ENCODE measurements at regions not wholly inside any gene's neighbourhood (a gene's known extent, or its start where the extent isn't known, plus 50 kb on each side); places are given as distances from the start of the nearest gene placed in this dataset.
A peak's percentile ranks its signal among the peaks of the same experiment; 100 is the strongest.

GRCh38 chr15:62573876-62574275, 408.8 kb upstream of the C2CD4B start:
- Histone ChIP-seq H3K4ac (ENCODE audit: low read length) (no peak overlapping the region), H3K4me3 (ENCODE audit: low read length in 2 of 2) (no peak overlapping the region), H3K9me3 (replicated peaks in 1 of 2; ENCODE audit: control insufficient read depth in 2 of 2, insufficient read depth in 1 of 2, low read depth in 1 of 2, low read length in 2 of 2) (no peaks in the 10 kb centered on the region), H3K36me3 (replicated peaks in 1 of 2; ENCODE audit: control insufficient read depth in 2 of 2, insufficient read depth in 2 of 2, low read length in 2 of 2) (no peaks in the 10 kb centered on the region), H3K27ac (replicated peaks; ENCODE audit: low read length) (no peak overlapping the region), H4K8ac (ENCODE audit: low read depth, low read length) (no peak overlapping the region), H4K91ac (ENCODE audit: low read depth, low read length, poor library complexity) (no peak overlapping the region), H3K14ac (ENCODE audit: low read length) (no peak overlapping the region), H3K4me1 (ENCODE audit: control insufficient read depth in 2 of 2, insufficient read depth in 1 of 2, low read depth in 1 of 2, low read length in 2 of 2) (peaks cover 0 to 6% of the 10 kb centered on the region in 2 donors), H2BK5ac (ENCODE audit: low read length) (no peak overlapping the region), H3K4me2 (ENCODE audit: insufficient read depth, low read length, poor library complexity, severe bottlenecking) (no peak overlapping the region), H2AFZ (ENCODE audit: low read length) (no peak overlapping the region), H2BK12ac (ENCODE audit: low read length) (no peak overlapping the region), H3K9ac (ENCODE audit: low read depth, low read length, poor library complexity) (no peak overlapping the region), H3K27me3 (ENCODE audit: control insufficient read depth in 3 of 3, insufficient read depth in 3 of 3, low read depth in 1 of 3, low read length in 3 of 3) (no peaks in the 10 kb centered on the region), H2AK5ac (ENCODE audit: low read depth, low read length) (no peak overlapping the region), H3K23ac (ENCODE audit: low read depth, low read length, poor library complexity) (no peak overlapping the region), H3K79me1 (ENCODE audit: low read depth, low read length) (no peaks in the 10 kb centered on the region), H2BK15ac (ENCODE audit: low read length) (no peak overlapping the region), H3K18ac (ENCODE audit: low read length) (no peak overlapping the region), H2BK120ac (ENCODE audit: low read depth, low read length) (no peak overlapping the region)
- DNase-seq (ENCODE audit: low spot score): no peak
- no CpG with 5 or more reads among the region's 3 CpGs for WGBS, 2 donors (ENCODE audit: extremely low coverage in 2 of 2, insufficient read length in 2 of 2, insufficient replicate concordance in 1 of 2)

GRCh38 chr15:62578546-62578945, 413.5 kb upstream of the C2CD4B start:
- Histone ChIP-seq H2AK5ac (ENCODE audit: low read depth, low read length) (no peak overlapping the region), H3K27ac (replicated peaks; ENCODE audit: low read length) (no peak overlapping the region), H2BK12ac (ENCODE audit: low read length) (no peak overlapping the region), H2BK120ac (ENCODE audit: low read depth, low read length) (no peak overlapping the region), H3K4me3 (ENCODE audit: low read length in 2 of 2) (no peak overlapping the region), H3K18ac (ENCODE audit: low read length) (peak overlapping the region; percentile 11), H3K4me2 (ENCODE audit: insufficient read depth, low read length, poor library complexity, severe bottlenecking) (no peak overlapping the region), H3K14ac (ENCODE audit: low read length) (no peak overlapping the region), H2BK15ac (ENCODE audit: low read length) (no peak overlapping the region), H2AFZ (ENCODE audit: low read length) (no peak overlapping the region), H3K9ac (ENCODE audit: low read depth, low read length, poor library complexity) (no peak overlapping the region), H3K36me3 (replicated peaks in 1 of 2; ENCODE audit: control insufficient read depth in 2 of 2, insufficient read depth in 2 of 2, low read length in 2 of 2) (no peaks in the 10 kb centered on the region), H3K4ac (ENCODE audit: low read length) (no peak overlapping the region), H4K91ac (ENCODE audit: low read depth, low read length, poor library complexity) (no peak overlapping the region), H4K8ac (ENCODE audit: low read depth, low read length) (no peak overlapping the region), H3K4me1 (ENCODE audit: control insufficient read depth in 2 of 2, insufficient read depth in 1 of 2, low read depth in 1 of 2, low read length in 2 of 2) (peaks cover 0 to 3% of the 10 kb centered on the region in 2 donors), H3K79me1 (ENCODE audit: low read depth, low read length) (no peaks in the 10 kb centered on the region), H3K27me3 (ENCODE audit: control insufficient read depth in 3 of 3, insufficient read depth in 3 of 3, low read depth in 1 of 3, low read length in 3 of 3) (no peaks in the 10 kb centered on the region), H3K9me3 (replicated peaks in 1 of 2; ENCODE audit: control insufficient read depth in 2 of 2, insufficient read depth in 1 of 2, low read depth in 1 of 2, low read length in 2 of 2) (no peaks in the 10 kb centered on the region), H3K23ac (ENCODE audit: low read depth, low read length, poor library complexity) (peak overlapping the region; percentile 45), H2BK5ac (ENCODE audit: low read length) (no peak overlapping the region)
- DNase-seq (ENCODE audit: low spot score): no peak
- no CpG with 5 or more reads among the region's 6 CpGs for WGBS, 2 donors (ENCODE audit: extremely low coverage in 2 of 2, insufficient read length in 2 of 2, insufficient replicate concordance in 1 of 2)

DNA sequence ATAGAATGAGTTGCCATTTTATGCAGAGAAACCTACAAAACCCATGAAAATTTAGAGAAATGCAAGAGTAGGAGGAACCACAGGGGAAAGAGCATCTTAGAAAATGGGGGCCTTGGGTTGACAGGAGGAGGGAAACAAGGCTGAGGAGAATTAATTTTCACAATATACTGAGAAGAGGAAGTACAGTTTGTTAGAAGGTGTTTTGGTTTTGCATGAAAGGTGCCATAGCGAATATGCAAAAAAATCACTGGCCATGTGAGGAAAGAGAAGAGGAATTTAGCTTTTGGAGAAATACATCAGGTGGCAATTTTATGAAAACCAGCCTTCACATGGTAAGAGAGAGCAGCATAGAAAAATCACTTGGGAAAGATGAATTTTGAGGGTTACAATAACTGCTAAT, 413.9 kb upstream of the C2CD4B start:
- peaks cover 3% of the 10 kb centered on the region in 2 donors for H3K4me1 ChIP-seq (ENCODE audit: control insufficient read depth in 2 of 2, insufficient read depth in 1 of 2, low read depth in 1 of 2, low read length in 2 of 2)
- H3K4me2 ChIP-seq (ENCODE audit: insufficient read depth, low read length, poor library complexity, severe bottlenecking): no peak overlapping the region
- no peak overlapping the region for H3K27ac ChIP-seq (replicated peaks; ENCODE audit: low read length)
- no peak overlapping the region for H2AFZ ChIP-seq (ENCODE audit: low read length)
- H3K79me1 ChIP-seq (ENCODE audit: low read depth, low read length): no peaks in the 10 kb centered on the region
- no peak overlapping the region for H3K4ac ChIP-seq (ENCODE audit: low read length)
- H4K8ac ChIP-seq (ENCODE audit: low read depth, low read length): no peak overlapping the region
- no CpG with 5 or more reads among the region's 1 CpG for WGBS, 2 donors (ENCODE audit: extremely low coverage in 2 of 2, insufficient read length in 2 of 2, insufficient replicate concordance in 1 of 2)
- no peaks in the 10 kb centered on the region for H3K27me3 ChIP-seq (ENCODE audit: control insufficient read depth in 3 of 3, insufficient read depth in 3 of 3, low read depth in 1 of 3, low read length in 3 of 3)
- no peak overlapping the region for H3K14ac ChIP-seq (ENCODE audit: low read length)
- no peak overlapping the region for H2AK5ac ChIP-seq (ENCODE audit: low read depth, low read length)
- H2BK5ac ChIP-seq (ENCODE audit: low read length): no peak overlapping the region
- no peak overlapping the region for H3K23ac ChIP-seq (ENCODE audit: low read depth, low read length, poor library complexity)
- no peak for DNase-seq (ENCODE audit: low spot score)
- no peak overlapping the region for H2BK120ac ChIP-seq (ENCODE audit: low read depth, low read length)
- H3K18ac ChIP-seq (ENCODE audit: low read length): no peak overlapping the region
- H3K9ac ChIP-seq (ENCODE audit: low read depth, low read length, poor library complexity): no peak overlapping the region
- no peak overlapping the region for H2BK15ac ChIP-seq (ENCODE audit: low read length)
- no peak overlapping the region for H3K4me3 ChIP-seq (ENCODE audit: low read length in 2 of 2)
- H3K9me3 ChIP-seq (replicated peaks in 1 of 2; ENCODE audit: control insufficient read depth in 2 of 2, insufficient read depth in 1 of 2, low read depth in 1 of 2, low read length in 2 of 2): no peaks in the 10 kb centered on the region
- H4K91ac ChIP-seq (ENCODE audit: low read depth, low read length, poor library complexity): no peak overlapping the region
- no peaks in the 10 kb centered on the region for H3K36me3 ChIP-seq (replicated peaks in 1 of 2; ENCODE audit: control insufficient read depth in 2 of 2, insufficient read depth in 2 of 2, low read length in 2 of 2)
- H2BK12ac ChIP-seq (ENCODE audit: low read length): no peak overlapping the region

DNA sequence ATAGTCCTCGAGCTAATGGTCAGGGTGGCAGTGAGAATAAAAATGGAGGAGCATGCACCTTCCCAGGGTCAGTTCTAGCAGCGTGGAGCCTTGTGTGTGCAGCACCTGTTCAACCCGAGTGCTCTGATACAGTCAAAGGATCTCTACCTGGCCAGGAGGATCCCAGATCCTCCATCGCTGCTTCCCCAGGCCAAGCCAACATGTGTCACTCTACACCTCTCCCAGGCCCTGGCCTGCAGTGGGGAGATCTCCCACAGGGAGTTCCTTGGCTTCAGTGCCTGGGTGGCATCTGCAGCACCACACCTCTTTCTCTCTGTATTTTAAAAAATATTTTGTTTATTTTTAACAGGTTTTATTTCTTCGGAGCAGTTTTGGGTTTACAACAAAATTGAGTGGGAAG, 414.8 kb upstream of the C2CD4B start:
- Histone ChIP-seq H3K9me3 (replicated peaks in 1 of 2; ENCODE audit: control insufficient read depth in 2 of 2, insufficient read depth in 1 of 2, low read depth in 1 of 2, low read length in 2 of 2) (no peaks in the 10 kb centered on the region), H2BK120ac (ENCODE audit: low read depth, low read length) (no peak overlapping the region), H3K9ac (ENCODE audit: low read depth, low read length, poor library complexity) (no peak overlapping the region), H3K79me1 (ENCODE audit: low read depth, low read length) (no peaks in the 10 kb centered on the region), H3K18ac (ENCODE audit: low read length) (no peak overlapping the region), H4K8ac (ENCODE audit: low read depth, low read length) (no peak overlapping the region), H3K27ac (replicated peaks; ENCODE audit: low read length) (no peak overlapping the region), H2AK5ac (ENCODE audit: low read depth, low read length) (no peak overlapping the region), H3K23ac (ENCODE audit: low read depth, low read length, poor library complexity) (no peak overlapping the region), H2BK15ac (ENCODE audit: low read length) (no peak overlapping the region), H3K36me3 (replicated peaks in 1 of 2; ENCODE audit: control insufficient read depth in 2 of 2, insufficient read depth in 2 of 2, low read length in 2 of 2) (no peaks in the 10 kb centered on the region), H2BK5ac (ENCODE audit: low read length) (no peak overlapping the region), H3K27me3 (ENCODE audit: control insufficient read depth in 3 of 3, insufficient read depth in 3 of 3, low read depth in 1 of 3, low read length in 3 of 3) (no peaks in the 10 kb centered on the region), H3K14ac (ENCODE audit: low read length) (no peak overlapping the region), H3K4ac (ENCODE audit: low read length) (no peak overlapping the region), H2BK12ac (ENCODE audit: low read length) (no peak overlapping the region), H2AFZ (ENCODE audit: low read length) (no peak overlapping the region), H3K4me3 (ENCODE audit: low read length in 2 of 2) (no peak overlapping the region), H4K91ac (ENCODE audit: low read depth, low read length, poor library complexity) (no peak overlapping the region), H3K4me2 (ENCODE audit: insufficient read depth, low read length, poor library complexity, severe bottlenecking) (no peak overlapping the region), H3K4me1 (ENCODE audit: control insufficient read depth in 2 of 2, insufficient read depth in 1 of 2, low read depth in 1 of 2, low read length in 2 of 2) (peaks cover 8 to 11% of the 10 kb centered on the region in 2 donors)
- no peak for DNase-seq (ENCODE audit: low spot score)
- no CpG with 5 or more reads among the region's 5 CpGs for WGBS, 2 donors (ENCODE audit: extremely low coverage in 2 of 2, insufficient read length in 2 of 2, insufficient replicate concordance in 1 of 2)
